ENCODE measurements at regions not wholly inside any gene's neighbourhood (a gene's known extent, or its start where the extent isn't known, plus 50 kb on each side); places are given as distances from the start of the nearest gene placed in this dataset.

DNA sequence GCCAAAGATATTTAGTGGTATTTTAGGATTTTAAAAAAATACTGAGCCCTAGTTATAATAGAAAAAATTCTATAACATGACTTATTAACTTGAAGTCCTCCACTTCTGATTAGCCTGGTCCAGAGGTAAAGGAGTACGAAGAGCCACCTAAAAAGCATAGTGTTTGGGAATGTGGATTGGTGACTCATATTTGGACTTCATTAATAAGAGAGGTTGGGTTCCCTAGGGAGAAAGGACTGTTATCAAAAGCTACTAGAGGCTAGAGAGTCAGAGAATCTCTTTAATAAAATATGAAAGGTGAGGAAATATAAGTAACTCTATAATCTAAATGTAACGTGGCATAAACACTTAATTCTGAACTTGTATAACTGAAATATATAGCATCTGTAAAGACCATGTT is 180.7 kb upstream of the TARS1 start:
- no peak for TF ChIP-seq RAD21 (IDR thresholded peaks at IDR 0.05)
- TF ChIP-seq, protein P1, sequence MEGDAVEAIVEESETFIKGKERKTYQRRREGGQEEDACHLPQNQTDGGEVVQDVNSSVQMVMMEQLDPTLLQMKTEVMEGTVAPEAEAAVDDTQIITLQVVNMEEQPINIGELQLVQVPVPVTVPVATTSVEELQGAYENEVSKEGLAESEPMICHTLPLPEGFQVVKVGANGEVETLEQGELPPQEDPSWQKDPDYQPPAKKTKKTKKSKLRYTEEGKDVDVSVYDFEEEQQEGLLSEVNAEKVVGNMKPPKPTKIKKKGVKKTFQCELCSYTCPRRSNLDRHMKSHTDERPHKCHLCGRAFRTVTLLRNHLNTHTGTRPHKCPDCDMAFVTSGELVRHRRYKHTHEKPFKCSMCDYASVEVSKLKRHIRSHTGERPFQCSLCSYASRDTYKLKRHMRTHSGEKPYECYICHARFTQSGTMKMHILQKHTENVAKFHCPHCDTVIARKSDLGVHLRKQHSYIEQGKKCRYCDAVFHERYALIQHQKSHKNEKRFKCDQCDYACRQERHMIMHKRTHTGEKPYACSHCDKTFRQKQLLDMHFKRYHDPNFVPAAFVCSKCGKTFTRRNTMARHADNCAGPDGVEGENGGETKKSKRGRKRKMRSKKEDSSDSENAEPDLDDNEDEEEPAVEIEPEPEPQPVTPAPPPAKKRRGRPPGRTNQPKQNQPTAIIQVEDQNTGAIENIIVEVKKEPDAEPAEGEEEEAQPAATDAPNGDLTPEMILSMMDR (IDR thresholded peaks at IDR 0.05; ENCODE audit: low read depth, low read length, missing input control) = no peak
